ENCODE measurements at regions not wholly inside any gene's neighbourhood (a gene's known extent, or its start where the extent isn't known, plus 50 kb on each side); places are given as distances from the start of the nearest gene placed in this dataset.

DNA sequence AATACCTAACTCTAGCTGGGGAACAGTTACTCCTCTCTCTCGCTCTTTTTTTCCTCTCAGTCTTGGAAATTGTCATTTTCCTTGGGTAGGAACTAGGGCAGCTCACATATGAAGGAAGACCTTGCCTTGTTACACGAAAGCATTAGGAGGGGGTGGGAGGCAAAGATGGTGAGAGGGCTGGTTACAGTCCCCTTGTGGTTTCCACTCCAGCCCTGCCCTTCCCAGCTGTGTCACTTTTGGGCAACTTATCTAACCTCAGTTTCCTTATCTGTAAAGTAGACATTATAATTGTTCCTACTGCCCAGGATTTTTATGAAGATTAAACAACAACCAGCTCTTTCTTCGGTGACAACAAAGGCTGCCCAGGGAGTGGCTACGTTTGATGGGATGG, 196.2 kb upstream of the CLINT1 start:
- no peak for TF ChIP-seq CTCF (IDR thresholded peaks at IDR 0.05; ENCODE audit: borderline replicate concordance, insufficient read depth, low read depth, low read length)
- H3K4me3 ChIP-seq (ENCODE audit: low read depth, low read length), result no peak overlapping the region

- no peak for TF ChIP-seq CTCF (IDR thresholded peaks at IDR 0.05; ENCODE audit: borderline replicate concordance, insufficient read depth, low read depth, low read length)
- no peak overlapping the region for H3K4me3 ChIP-seq (ENCODE audit: low read depth, low read length)
Observed at GRCh38 chr5:158054223-158055110, 195.5 kb upstream of the CLINT1 start.

GRCh38 chr5:158051036-158051435, 192.1 kb upstream of the CLINT1 start:
- H3K4me3 ChIP-seq (ENCODE audit: low read depth, low read length), result no peak overlapping the region
- TF ChIP-seq CTCF (IDR thresholded peaks at IDR 0.05; ENCODE audit: borderline replicate concordance, insufficient read depth, low read depth, low read length), result no peak

GRCh38 chr5:158050421-158050820, 191.5 kb upstream of the CLINT1 start:
- H3K4me3 ChIP-seq (ENCODE audit: low read depth, low read length), result no peak overlapping the region
- TF ChIP-seq CTCF (IDR thresholded peaks at IDR 0.05; ENCODE audit: borderline replicate concordance, insufficient read depth, low read depth, low read length), result no peak

DNA sequence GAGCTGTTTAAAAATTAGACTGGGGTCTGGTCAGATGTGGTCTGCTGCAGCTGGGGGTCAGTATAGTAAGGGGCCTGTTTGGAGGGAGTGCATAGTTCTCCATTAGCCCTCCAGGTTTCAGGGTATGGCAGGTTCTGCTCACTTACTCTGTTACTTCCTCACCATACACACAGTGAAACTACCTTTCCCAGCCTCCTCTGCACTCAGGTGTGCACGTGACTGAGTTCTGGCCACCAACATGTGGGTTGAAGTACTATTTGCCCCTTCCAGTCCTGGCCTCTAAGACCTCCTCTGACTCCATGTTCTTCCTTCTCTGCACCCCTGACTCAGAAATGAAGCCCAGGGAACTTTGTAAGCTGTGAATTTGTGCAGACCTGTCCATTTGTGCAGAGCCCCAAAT, 190.5 kb upstream of the CLINT1 start:
- no peak for TF ChIP-seq CTCF (IDR thresholded peaks at IDR 0.05; ENCODE audit: borderline replicate concordance, insufficient read depth, low read depth, low read length)

DNA sequence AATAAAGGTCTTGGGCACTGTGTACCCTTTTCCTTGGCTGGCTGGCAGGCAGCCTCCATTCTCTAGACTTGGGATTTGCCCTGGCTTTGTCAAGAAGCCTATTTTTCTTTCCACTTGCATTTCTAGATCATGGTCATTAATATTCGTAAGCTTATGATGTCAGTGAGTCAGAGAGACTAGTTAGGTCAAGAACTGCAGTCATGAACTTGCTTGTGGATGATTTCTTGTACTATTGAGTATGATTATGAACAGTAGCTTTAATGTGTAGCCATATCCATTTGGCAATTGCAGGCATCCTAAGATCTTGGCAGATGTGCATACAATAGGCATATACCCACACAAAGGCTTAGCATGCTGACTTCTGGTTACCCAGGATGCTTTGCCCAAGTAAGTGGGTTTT, 186.8 kb upstream of the CLINT1 start:
- TF ChIP-seq CTCF (IDR thresholded peaks at IDR 0.05; ENCODE audit: borderline replicate concordance, insufficient read depth, low read depth, low read length), result no peak
- H3K4me3 ChIP-seq (ENCODE audit: low read depth, low read length), result no peak overlapping the region

More for the DNA sequence above, 190.5 kb upstream of the CLINT1 start:
- H3K4me3 ChIP-seq (ENCODE audit: low read depth, low read length), result no peak overlapping the region

- H3K4me3 ChIP-seq (ENCODE audit: low read depth, low read length), result no peak overlapping the region
- TF ChIP-seq CTCF (IDR thresholded peaks at IDR 0.05; ENCODE audit: borderline replicate concordance, insufficient read depth, low read depth, low read length), result no peak
Observed at GRCh38 chr5:158039911-158040347, 181.0 kb upstream of the CLINT1 start.
